GM19035 (cell line): ENCODE measurements at regions not wholly inside any gene's neighbourhood (a gene's known extent, or its start where the extent isn't known, plus 50 kb on each side); places are given as distances from the start of the nearest gene placed in this dataset.

Experiments
- ATAC-seq: cut with Tn5 transposase; IDR thresholded peaks from one replicate; pipeline ENCODE4 v1.9.1; 2021; ENCODE audit not compliant: unreplicated experiment

GRCh38 chr1:96962751-96963211, 241.2 kb downstream of the PTBP2 start:
- no peak for ATAC-seq

- no peak for ATAC-seq
These were observed 243.2 kb downstream of the PTBP2 start for GRCh38 chr1:96964761-96965160.

- peak; percentile 97 for ATAC-seq
These were observed 245.1 kb downstream of the PTBP2 start for GRCh38 chr1:96966536-96967138.

GRCh38 chr1:96967311-96967710, 245.7 kb downstream of the PTBP2 start:
- no peak for ATAC-seq

- ATAC-seq: no peak
These were observed 247.0 kb downstream of the PTBP2 start for GRCh38 chr1:96968541-96968940.

- ATAC-seq: no peak
These were observed 247.4 kb downstream of the PTBP2 start for GRCh38 chr1:96968983-96969382.

GRCh38 chr1:96969656-96970163, 248.1 kb downstream of the PTBP2 start:
- ATAC-seq: no peak

GRCh38 chr1:96971439-96971838, 249.9 kb downstream of the PTBP2 start:
- ATAC-seq: no peak

GRCh38 chr1:96971849-96972602, 250.4 kb downstream of the PTBP2 start:
- ATAC-seq: no peak

- ATAC-seq: no peak
These were observed 252.0 kb downstream of the PTBP2 start for GRCh38 chr1:96973605-96974004.

- ATAC-seq: no peak
These were observed 256.9 kb downstream of the PTBP2 start for GRCh38 chr1:96978444-96978843.

- no peak for ATAC-seq
These were observed 257.3 kb downstream of the PTBP2 start for GRCh38 chr1:96978901-96979300.

GRCh38 chr1:96979304-96980268, 258.0 kb downstream of the PTBP2 start:
- ATAC-seq: no peak

- ATAC-seq: no peak
These were observed 258.9 kb downstream of the PTBP2 start for GRCh38 chr1:96980448-96980847.

GRCh38 chr1:96981181-96981580, 259.6 kb downstream of the PTBP2 start:
- ATAC-seq: no peak

- ATAC-seq: no peak
These were observed 260.5 kb downstream of the PTBP2 start for GRCh38 chr1:96982118-96982517.

GRCh38 chr1:96983866-96984265, 262.3 kb downstream of the PTBP2 start:
- ATAC-seq: no peak

- no peak for ATAC-seq
These were observed 265.7 kb downstream of the PTBP2 start for GRCh38 chr1:96987186-96987703.

- ATAC-seq: no peak
These were observed 267.7 kb downstream of the PTBP2 start for GRCh38 chr1:96989302-96989701.

- ATAC-seq: no peak
These were observed 268.6 kb downstream of the PTBP2 start for GRCh38 chr1:96990136-96990535.

- ATAC-seq: no peak
These were observed 269.7 kb downstream of the PTBP2 start for GRCh38 chr1:96991261-96991660.
